Common myeloid progenitor, CD34-positive (primary cell): ENCODE measurements at regions not wholly inside any gene's neighbourhood (a gene's known extent, or its start where the extent isn't known, plus 50 kb on each side); places are given as distances from the start of the nearest gene placed in this dataset.

ENCODE experiments used
- CTCF ChIA-PET: fragments of 350-600 bp; sonication (Branson Sonifier 250); formaldehyde crosslinking; loops from one replicate; lab custom pipeline; 2021; ENCODE audit warnings: antibody characterized with exemption; lab: Charles Lee
- POLR2A ChIA-PET: fragments of 350-600 bp; sonication (Branson Sonifier 250); formaldehyde crosslinking; loops from one replicate; lab custom pipeline; 2021; ENCODE audit warnings: antibody characterized with exemption; lab: Charles Lee
- DNase-seq, 3 donors: peaks; one replicate each; pipeline versions ENCODE4 v3.0.0 to v3.0.0-alpha.2; 2013
- H3K27ac ChIP-seq, 2 experiments: 1 replicate in 1 of 2; 2 replicates in 1 of 2; pipeline ENCODE4 v1.7.0; 2013; ENCODE audit warnings: inconsistent platforms in 2 of 2, low read length in 2 of 2, mild to moderate bottlenecking in 2 of 2, low read depth in 1 of 2, moderate library complexity in 1 of 2; ENCODE audit not compliant: severe bottlenecking in 2 of 2, insufficient read depth in 1 of 2, poor library complexity in 1 of 2
- H3K27me3 ChIP-seq, 5 experiments: replicated peaks in 2 of 5; 1 replicate in 3 of 5; 2 replicates in 2 of 5; pipeline versions ENCODE4 v1.6.1 to v1.7.0; 2013; ENCODE audit warnings: low read length in 4 of 5, mild to moderate bottlenecking in 2 of 5, moderate library complexity in 2 of 5, inconsistent platforms in 1 of 5; ENCODE audit not compliant: insufficient read depth in 5 of 5, control insufficient read depth in 4 of 5
- H3K36me3 ChIP-seq, 4 experiments: 1 replicate in 2 of 4; 2 replicates in 2 of 4; pipeline versions ENCODE4 v1.6.1 to v1.7.0; 2013; ENCODE audit warnings: low read length in 3 of 4, control low read depth in 1 of 4, mild to moderate bottlenecking in 1 of 4; ENCODE audit not compliant: control insufficient read depth in 4 of 4, insufficient read depth in 4 of 4
- H3K4me1 ChIP-seq, 4 experiments: 1 replicate in 3 of 4; 2 replicates in 1 of 4; pipeline versions ENCODE4 v1.6.1 to v1.7.1; 2013; ENCODE audit warnings: low read length in 3 of 4, mild to moderate bottlenecking in 3 of 4, control low read depth in 1 of 4, inconsistent platforms in 1 of 4, moderate library complexity in 1 of 4; ENCODE audit not compliant: control insufficient read depth in 4 of 4, insufficient read depth in 4 of 4; ENCODE audit errors: control extremely low read depth in 1 of 4
- H3K4me3 ChIP-seq, 7 experiments: 1 replicate in 4 of 7; 2 replicates in 3 of 7; pipeline versions ENCODE4 v1.5.1 to v1.7.0; 2013; ENCODE audit warnings: mild to moderate bottlenecking in 7 of 7, low read length in 6 of 7, moderate library complexity in 6 of 7, inconsistent platforms in 2 of 7, low read depth in 2 of 7, control low read depth in 1 of 7; ENCODE audit not compliant: insufficient read depth in 4 of 7, control insufficient read depth in 1 of 7; ENCODE audit errors: extremely low read depth in 1 of 7
- H3K9me3 ChIP-seq, 5 experiments: 1 replicate in 4 of 5; 2 replicates in 1 of 5; pipeline versions ENCODE4 v1.6.1 to v1.7.1; 2013; ENCODE audit warnings: low read length in 4 of 5, mild to moderate bottlenecking in 2 of 5, inconsistent platforms in 1 of 5, low read depth in 1 of 5, moderate library complexity in 1 of 5; ENCODE audit not compliant: control insufficient read depth in 4 of 5, insufficient read depth in 2 of 5; ENCODE audit errors: control extremely low read depth in 1 of 5
- WGBS: methylation state at CpG from one replicate; pipeline ENCODE4 v1.1.5; 2013; ENCODE audit not compliant: insufficient coverage; 5-methylcytosine and 5-hydroxymethylcytosine counted together

- Histone ChIP-seq H3K36me3 (no peaks in the 10 kb centered on the region), H3K9me3 (no peaks in the 10 kb centered on the region), H3K27me3 (no peaks in the 10 kb centered on the region), H3K4me3 (no peak overlapping the region), H3K4me1 (peaks cover 35 to 92% (median 77%) of the 10 kb centered on the region in 4 experiments), H3K27ac (no peak overlapping the region)
- ChIA-PET CTCF (interaction anchor here (1.0 to 2.7 kb wide), 8 partner anchors 8 to 114 kb away, joined by 3 to 10 read pairs (median 4); partner anchors contain the start of gene CD164), POLR2A (no interaction called here)
- DNase-seq, result peak in 1 of 3 donors; percentile 36
- WGBS, result no CpG with 5 or more reads among the region's 3 CpGs
These were observed 85.8 kb downstream of the CD164 start for GRCh38 chr6:109296452-109296851.

DNA sequence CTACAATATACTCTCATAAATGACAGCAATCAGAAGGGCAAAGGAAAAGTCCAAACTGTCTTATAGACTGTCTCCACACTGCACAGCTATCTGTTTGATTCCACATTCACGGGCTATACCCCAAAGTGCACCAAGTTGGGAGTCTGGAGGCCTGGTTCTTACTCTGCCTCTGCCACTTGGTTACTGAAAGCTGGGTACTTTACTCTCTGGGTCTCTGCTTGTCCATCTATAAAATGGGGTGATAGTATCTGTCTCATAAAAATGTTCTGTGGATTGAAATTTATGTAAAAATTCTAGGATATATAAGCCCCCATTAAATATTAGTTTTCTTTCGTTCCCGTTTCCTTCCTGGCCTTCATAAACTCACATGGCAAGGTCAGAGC lies 86.5 kb downstream of the CD164 start:
- DNase-seq, result no peak
- WGBS, result 67% methylated on average over 1 of the region's 3 CpGs
- ChIA-PET POLR2A (no interaction called here), CTCF (interaction anchor here (0.6 to 2.7 kb wide), 6 partner anchors 8 to 114 kb away, joined by 3 to 10 read pairs (median 4); partner anchors contain the start of gene CD164)
- Histone ChIP-seq H3K9me3 (no peaks in the 10 kb centered on the region), H3K27me3 (no peaks in the 10 kb centered on the region), H3K36me3 (no peaks in the 10 kb centered on the region), H3K4me3 (no peak overlapping the region), H3K4me1 (peaks cover 32 to 85% (median 70%) of the 10 kb centered on the region in 4 experiments), H3K27ac (peak overlapping the region in 1 of 2 experiments; percentile 0)

GRCh38 chr6:109295109-109295773 lies 87.0 kb downstream of the CD164 start:
- H3K4me3 ChIP-seq, result no peak overlapping the region
- POLR2A ChIA-PET, result no interaction called here
- H3K9me3 ChIP-seq, result no peaks in the 10 kb centered on the region
- H3K27me3 ChIP-seq, result no peaks in the 10 kb centered on the region
- CTCF ChIA-PET, result interaction anchor here (0.6 to 2.7 kb wide), 4 partner anchors 9 to 113 kb away, joined by 3 to 10 read pairs (median 4); partner anchors contain the start of gene CD164
- no peaks in the 10 kb centered on the region for H3K36me3 ChIP-seq
- H3K27ac ChIP-seq, result peak overlapping the region in 1 of 2 experiments; percentile 0
- WGBS, result 49% methylated on average over 3 of the region's 5 CpGs
- DNase-seq, result no peak
- peaks cover 28 to 80% (median 65%) of the 10 kb centered on the region in 4 experiments for H3K4me1 ChIP-seq

DNA sequence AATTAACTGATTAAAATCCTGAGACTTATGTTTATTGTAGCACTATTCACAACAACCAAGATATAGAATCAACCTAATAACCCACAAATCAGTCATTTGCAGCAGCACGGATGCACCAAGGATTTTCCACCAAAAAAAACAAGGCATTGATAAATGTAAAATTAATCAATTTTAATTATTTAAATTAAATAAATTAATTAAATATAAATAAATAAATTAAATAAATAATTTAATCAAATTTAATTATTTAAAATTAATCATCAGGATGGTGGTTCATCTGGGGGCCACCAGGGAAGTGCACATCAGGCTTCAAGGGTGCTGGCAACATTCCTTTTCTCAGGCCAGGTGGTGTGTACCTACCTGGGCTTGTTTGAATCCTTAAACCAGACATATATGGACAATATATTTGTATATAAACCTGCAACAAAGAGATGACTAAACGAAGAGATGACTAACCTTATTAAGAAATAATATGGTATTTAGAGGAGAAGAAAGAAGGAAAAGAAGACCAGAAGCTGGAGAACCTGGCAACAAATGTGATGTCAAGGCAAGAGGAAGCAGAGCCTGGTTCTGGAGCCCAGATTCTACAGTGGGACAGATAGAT lies 89.2 kb downstream of the CD164 start:
- ChIA-PET CTCF (interaction anchor here (1.0 to 1.2 kb wide), 2 partner anchors 8 to 17 kb away, joined by 3 to 4 read pairs; no protein-coding TSS in a partner anchor), POLR2A (no interaction called here)
- Histone ChIP-seq H3K9me3 (no peaks in the 10 kb centered on the region), H3K36me3 (no peaks in the 10 kb centered on the region), H3K4me1 (peaks cover 13 to 58% (median 45%) of the 10 kb centered on the region in 4 experiments), H3K27me3 (no peaks in the 10 kb centered on the region), H3K27ac (no peak overlapping the region), H3K4me3 (no peak overlapping the region)
- no peak for DNase-seq
- 100% methylated on average over 1 of the region's 2 CpGs for WGBS

GRCh38 chr6:109292420-109292819 lies 89.8 kb downstream of the CD164 start:
- Histone ChIP-seq H3K9me3 (no peaks in the 10 kb centered on the region), H3K4me3 (no peak overlapping the region), H3K36me3 (no peaks in the 10 kb centered on the region), H3K27ac (no peak overlapping the region), H3K4me1 (peaks cover 7 to 52% (median 39%) of the 10 kb centered on the region in 4 experiments), H3K27me3 (no peaks in the 10 kb centered on the region)
- DNase-seq, result no peak
- ChIA-PET POLR2A (no interaction called here), CTCF (interaction anchor here (1.0 to 1.2 kb wide), 3 partner anchors 8 to 104 kb away, joined by 3 to 4 read pairs (median 3); no protein-coding TSS in a partner anchor)
- 50% methylated on average over 2 of the region's 2 CpGs for WGBS

- ChIA-PET CTCF (interaction anchor here (1.0 to 1.2 kb wide), 3 partner anchors 9 to 103 kb away, joined by 3 to 4 read pairs (median 3); no protein-coding TSS in a partner anchor), POLR2A (no interaction called here)
- H3K4me3 ChIP-seq, result no peak overlapping the region
- no peak overlapping the region for H3K27ac ChIP-seq
- 89% methylated on average over 2 of the region's 2 CpGs for WGBS
- peaks cover 7 to 46% (median 34%) of the 10 kb centered on the region in 4 experiments for H3K4me1 ChIP-seq
- no peak for DNase-seq
- no peaks in the 10 kb centered on the region for H3K36me3 ChIP-seq
- no peaks in the 10 kb centered on the region for H3K9me3 ChIP-seq
- no peaks in the 10 kb centered on the region for H3K27me3 ChIP-seq
These were observed 90.4 kb downstream of the CD164 start for GRCh38 chr6:109291902-109292301.
